ENCODE measurements at regions not wholly inside any gene's neighbourhood (a gene's known extent, or its start where the extent isn't known, plus 50 kb on each side); places are given as distances from the start of the nearest gene placed in this dataset.

DNA sequence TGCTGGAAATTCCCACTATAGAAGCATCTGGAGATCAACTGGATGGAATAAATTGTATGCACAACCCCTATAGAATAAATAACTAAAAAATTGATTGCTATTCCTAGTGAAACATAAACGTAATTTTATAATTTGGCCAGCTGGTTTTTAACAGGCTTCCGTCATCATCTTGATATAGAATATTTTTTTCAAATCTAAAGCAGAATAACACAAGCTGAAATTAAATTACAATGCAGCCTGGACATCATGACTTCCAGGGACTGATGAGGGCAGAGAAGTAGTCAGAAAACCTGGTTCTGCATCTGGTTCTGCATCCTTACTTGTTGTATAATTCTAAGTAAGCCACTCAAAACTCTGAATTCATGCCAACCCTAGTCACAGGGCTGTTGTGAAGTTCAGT lies 146.1 kb downstream of the MEX3B start:
- Histone ChIP-seq H3K27ac (ENCODE audit: low read depth, low read length) (no peak overlapping the region), H3K27me3 (ENCODE audit: control insufficient read depth, insufficient read depth, low read length) (no peaks in the 10 kb centered on the region), H3K4me3 (ENCODE audit: low read depth, low read length) (no peak overlapping the region)

DNA sequence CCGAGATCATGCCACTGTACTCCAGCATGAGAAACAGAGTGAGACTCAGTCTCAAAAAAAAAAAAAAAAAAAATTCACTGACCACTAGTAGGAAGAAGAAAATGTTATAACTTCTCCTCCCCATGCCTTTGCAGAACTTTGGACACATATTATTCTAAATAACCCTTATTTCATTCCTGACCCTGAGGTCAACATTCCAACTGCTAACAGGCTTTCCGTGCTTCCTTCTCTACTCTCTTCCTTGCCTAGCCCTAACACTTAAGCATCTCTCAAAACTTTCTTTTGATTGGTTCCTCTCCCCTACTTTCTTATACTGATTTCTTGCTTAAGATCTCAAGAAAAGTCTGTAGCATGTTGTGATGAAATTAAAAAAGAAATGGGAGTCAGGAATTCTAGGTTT lies 146.8 kb downstream of the MEX3B start:
- Histone ChIP-seq H3K4me3 (ENCODE audit: low read depth, low read length) (no peak overlapping the region), H3K9me3 (ENCODE audit: control insufficient read depth, insufficient read depth, low read depth, low read length) (no peaks in the 10 kb centered on the region), H3K27ac (ENCODE audit: low read depth, low read length) (no peak overlapping the region), H3K36me3 (ENCODE audit: control insufficient read depth, insufficient read depth, low read length) (no peaks in the 10 kb centered on the region), H3K27me3 (ENCODE audit: control insufficient read depth, insufficient read depth, low read length) (no peaks in the 10 kb centered on the region), H3K9ac (ENCODE audit: low read length) (no peak overlapping the region), H3K4me1 (ENCODE audit: control insufficient read depth, insufficient read depth, low read length) (no peaks in the 10 kb centered on the region)

More for the DNA sequence above, 146.1 kb downstream of the MEX3B start:
- Histone ChIP-seq H3K9me3 (ENCODE audit: control insufficient read depth, insufficient read depth, low read depth, low read length) (no peaks in the 10 kb centered on the region), H3K9ac (ENCODE audit: low read length) (no peak overlapping the region), H3K36me3 (ENCODE audit: control insufficient read depth, insufficient read depth, low read length) (no peaks in the 10 kb centered on the region), H3K4me1 (ENCODE audit: control insufficient read depth, insufficient read depth, low read length) (no peaks in the 10 kb centered on the region)

DNA sequence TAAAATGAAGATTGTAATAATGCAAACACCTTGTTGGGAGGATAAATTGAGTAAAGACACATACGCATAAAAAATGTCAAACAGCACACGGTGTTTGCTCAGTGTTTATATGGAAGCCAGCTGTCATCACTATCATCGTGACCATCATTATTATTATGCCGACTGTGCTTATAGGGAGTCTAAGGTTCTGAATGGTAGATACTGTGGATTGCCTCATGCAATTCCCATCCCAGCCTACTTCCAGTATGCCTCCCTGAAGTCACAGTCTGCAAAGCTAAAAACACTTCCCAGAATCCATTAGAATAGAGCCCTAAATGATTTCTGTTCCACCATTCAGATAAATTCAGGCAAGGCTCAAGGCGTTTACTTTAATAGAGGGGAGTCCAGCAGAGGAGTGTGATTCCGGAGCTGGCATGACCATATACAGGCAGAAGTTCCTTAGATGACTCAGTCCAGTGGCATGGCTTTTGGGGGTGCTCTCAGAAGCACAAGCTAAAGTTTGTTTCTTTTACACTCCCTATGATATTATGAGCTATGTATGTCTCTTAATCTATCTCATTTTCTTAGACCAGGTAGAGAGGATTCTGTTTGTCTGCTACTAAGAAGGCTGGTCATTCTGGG lies 148.7 kb downstream of the MEX3B start:
- Histone ChIP-seq H3K9ac (ENCODE audit: low read length) (no peak overlapping the region), H3K27ac (ENCODE audit: low read depth, low read length) (no peak overlapping the region), H3K9me3 (ENCODE audit: control insufficient read depth, insufficient read depth, low read depth, low read length) (no peaks in the 10 kb centered on the region), H3K36me3 (ENCODE audit: control insufficient read depth, insufficient read depth, low read length) (no peaks in the 10 kb centered on the region), H3K4me1 (ENCODE audit: control insufficient read depth, insufficient read depth, low read length) (no peaks in the 10 kb centered on the region), H3K27me3 (ENCODE audit: control insufficient read depth, insufficient read depth, low read length) (no peaks in the 10 kb centered on the region), H3K4me3 (ENCODE audit: low read depth, low read length) (no peak overlapping the region)

DNA sequence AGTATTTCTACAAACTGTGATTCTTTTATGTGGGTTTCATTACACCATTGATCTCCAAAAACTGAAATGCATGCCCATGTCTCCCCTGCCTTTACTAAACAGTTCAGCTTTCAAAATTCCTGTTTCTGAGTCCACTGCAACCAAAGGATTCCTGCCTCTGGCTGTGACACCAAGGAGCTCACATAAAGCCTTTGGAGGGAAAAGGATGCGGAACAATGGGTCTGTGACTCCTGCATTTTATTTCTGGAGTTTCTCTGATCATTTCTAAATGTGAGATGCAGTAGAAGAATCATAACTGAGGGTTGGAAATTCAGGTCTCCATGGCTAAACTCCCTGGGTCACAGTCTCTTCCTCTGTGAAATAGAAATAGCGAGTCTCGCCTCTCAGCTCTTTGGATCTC lies 149.5 kb downstream of the MEX3B start:
- Histone ChIP-seq H3K4me3 (ENCODE audit: low read depth, low read length) (no peak overlapping the region), H3K4me1 (ENCODE audit: control insufficient read depth, insufficient read depth, low read length) (no peaks in the 10 kb centered on the region), H3K9ac (ENCODE audit: low read length) (no peak overlapping the region), H3K36me3 (ENCODE audit: control insufficient read depth, insufficient read depth, low read length) (no peaks in the 10 kb centered on the region), H3K27ac (ENCODE audit: low read depth, low read length) (no peak overlapping the region), H3K9me3 (ENCODE audit: control insufficient read depth, insufficient read depth, low read depth, low read length) (no peaks in the 10 kb centered on the region), H3K27me3 (ENCODE audit: control insufficient read depth, insufficient read depth, low read length) (no peaks in the 10 kb centered on the region)

DNA sequence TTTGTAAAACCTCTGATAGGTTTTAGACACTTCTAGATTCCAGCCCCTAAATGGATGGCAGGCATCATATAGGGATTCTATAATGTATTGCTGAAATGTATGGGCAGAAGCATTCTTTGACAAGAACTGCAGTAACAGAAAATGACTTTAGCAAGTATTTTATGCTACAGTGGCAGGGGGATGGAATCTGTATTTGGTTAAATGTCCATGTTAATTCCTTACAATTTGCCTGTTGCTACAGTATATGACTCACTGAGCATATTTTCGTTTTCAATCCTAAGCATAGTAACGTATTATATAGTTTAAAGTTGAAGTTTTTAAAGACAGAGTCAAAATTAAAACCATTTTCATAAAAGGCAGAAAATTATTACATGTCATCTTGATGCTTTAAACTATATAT lies 150.1 kb downstream of the MEX3B start:
- H3K9ac ChIP-seq (ENCODE audit: low read length), result no peak overlapping the region
- no peaks in the 10 kb centered on the region for H3K36me3 ChIP-seq (ENCODE audit: control insufficient read depth, insufficient read depth, low read length)
- H3K4me1 ChIP-seq (ENCODE audit: control insufficient read depth, insufficient read depth, low read length), result no peaks in the 10 kb centered on the region
- H3K27me3 ChIP-seq (ENCODE audit: control insufficient read depth, insufficient read depth, low read length), result no peaks in the 10 kb centered on the region
- H3K4me3 ChIP-seq (ENCODE audit: low read depth, low read length), result no peak overlapping the region
- no peaks in the 10 kb centered on the region for H3K9me3 ChIP-seq (ENCODE audit: control insufficient read depth, insufficient read depth, low read depth, low read length)
- no peak overlapping the region for H3K27ac ChIP-seq (ENCODE audit: low read depth, low read length)

DNA sequence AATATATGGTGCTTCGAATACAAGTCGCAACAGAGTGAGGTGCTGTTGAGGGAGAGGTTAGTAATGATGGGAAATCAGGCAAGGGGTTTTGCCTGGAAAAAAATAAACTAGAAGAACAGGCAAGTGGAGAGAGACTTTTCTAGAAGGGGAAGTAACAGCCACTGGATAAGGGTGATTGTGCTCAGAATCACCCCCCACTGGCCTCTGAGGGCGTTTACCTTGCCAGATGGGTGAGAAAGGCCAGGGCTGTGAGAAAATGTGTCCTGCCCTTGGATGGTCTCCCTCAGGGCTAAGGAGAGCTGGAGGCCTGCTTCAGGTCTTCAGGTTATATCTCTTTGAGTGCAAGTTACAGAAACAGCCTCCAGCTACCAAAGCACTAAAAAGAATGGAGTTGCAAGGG lies 151.8 kb downstream of the MEX3B start:
- H3K9me3 ChIP-seq (ENCODE audit: control insufficient read depth, insufficient read depth, low read depth, low read length), result no peaks in the 10 kb centered on the region
- H3K4me1 ChIP-seq (ENCODE audit: control insufficient read depth, insufficient read depth, low read length), result peaks cover 4% of the 10 kb centered on the region; the same call in 1 of the 2 replicates
- H3K9ac ChIP-seq (ENCODE audit: low read length), result no peak overlapping the region
- no peak overlapping the region for H3K4me3 ChIP-seq (ENCODE audit: low read depth, low read length)
- no peak overlapping the region for H3K27ac ChIP-seq (ENCODE audit: low read depth, low read length)
- H3K36me3 ChIP-seq (ENCODE audit: control insufficient read depth, insufficient read depth, low read length), result no peaks in the 10 kb centered on the region
- H3K27me3 ChIP-seq (ENCODE audit: control insufficient read depth, insufficient read depth, low read length), result no peaks in the 10 kb centered on the region

DNA sequence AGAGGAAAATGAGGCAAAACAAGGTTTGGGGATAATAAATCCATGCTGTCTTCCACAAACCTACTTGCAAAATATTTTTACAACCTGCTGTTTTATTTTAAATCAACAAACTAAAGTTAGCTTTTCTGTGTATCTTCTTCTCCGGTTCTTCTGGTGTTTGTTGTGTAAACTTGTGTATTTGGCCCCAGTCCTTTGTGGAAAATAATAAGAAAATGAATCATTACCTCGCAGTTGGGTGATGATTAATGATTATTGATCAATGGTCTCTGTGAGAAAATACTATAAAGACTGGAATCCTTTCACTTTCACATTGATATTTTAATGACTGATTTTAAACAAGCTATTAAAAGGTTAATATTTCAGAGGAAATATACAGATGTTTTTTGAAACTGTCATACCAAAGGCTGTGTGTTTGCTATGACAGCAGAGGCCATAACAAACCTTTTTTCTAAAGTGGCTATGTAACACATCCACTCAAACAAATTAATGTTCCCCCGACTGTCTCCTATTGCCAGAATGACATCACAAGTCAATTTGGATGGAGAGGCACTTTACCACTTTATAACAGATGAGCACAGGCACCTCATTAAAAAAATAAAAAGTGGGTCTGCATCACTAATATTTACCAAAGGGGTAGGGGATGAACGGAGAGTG lies 152.5 kb downstream of the MEX3B start:
- no peak overlapping the region for H3K27ac ChIP-seq (ENCODE audit: low read depth, low read length)
- no peaks in the 10 kb centered on the region for H3K36me3 ChIP-seq (ENCODE audit: control insufficient read depth, insufficient read depth, low read length)
- peaks cover 10% of the 10 kb centered on the region; the same call in 1 of the 2 replicates for H3K4me1 ChIP-seq (ENCODE audit: control insufficient read depth, insufficient read depth, low read length)
- H3K4me3 ChIP-seq (ENCODE audit: low read depth, low read length), result no peak overlapping the region
- H3K27me3 ChIP-seq (ENCODE audit: control insufficient read depth, insufficient read depth, low read length), result no peaks in the 10 kb centered on the region
- H3K9me3 ChIP-seq (ENCODE audit: control insufficient read depth, insufficient read depth, low read depth, low read length), result no peaks in the 10 kb centered on the region
- H3K9ac ChIP-seq (ENCODE audit: low read length), result no peak overlapping the region

DNA sequence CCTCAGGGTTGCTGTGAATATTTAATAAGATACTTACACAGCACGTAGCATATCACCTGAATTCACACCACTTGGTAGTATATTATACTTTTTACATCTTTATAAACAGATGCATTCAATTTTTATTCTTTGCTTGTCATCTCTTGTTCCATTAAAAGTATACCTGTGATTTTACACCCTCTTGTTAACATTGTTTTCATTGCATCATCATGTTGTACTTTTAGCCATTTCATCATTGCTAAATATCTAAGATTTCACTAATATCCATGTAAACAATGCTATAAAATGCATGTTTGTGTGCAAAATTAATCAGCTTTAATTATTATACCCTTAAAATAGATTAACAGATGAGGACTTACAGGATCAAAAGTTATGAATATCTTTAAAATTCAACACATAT lies 155.3 kb downstream of the MEX3B start:
- no peak overlapping the region for H3K4me3 ChIP-seq (ENCODE audit: low read depth, low read length)
- no peak overlapping the region for H3K27ac ChIP-seq (ENCODE audit: low read depth, low read length)
- H3K4me1 ChIP-seq (ENCODE audit: control insufficient read depth, insufficient read depth, low read length), result peaks cover 10% of the 10 kb centered on the region; the same call in 1 of the 2 replicates
- H3K27me3 ChIP-seq (ENCODE audit: control insufficient read depth, insufficient read depth, low read length), result no peaks in the 10 kb centered on the region
- no peaks in the 10 kb centered on the region for H3K36me3 ChIP-seq (ENCODE audit: control insufficient read depth, insufficient read depth, low read length)
- H3K9me3 ChIP-seq (ENCODE audit: control insufficient read depth, insufficient read depth, low read depth, low read length), result no peaks in the 10 kb centered on the region
- H3K9ac ChIP-seq (ENCODE audit: low read length), result no peak overlapping the region

DNA sequence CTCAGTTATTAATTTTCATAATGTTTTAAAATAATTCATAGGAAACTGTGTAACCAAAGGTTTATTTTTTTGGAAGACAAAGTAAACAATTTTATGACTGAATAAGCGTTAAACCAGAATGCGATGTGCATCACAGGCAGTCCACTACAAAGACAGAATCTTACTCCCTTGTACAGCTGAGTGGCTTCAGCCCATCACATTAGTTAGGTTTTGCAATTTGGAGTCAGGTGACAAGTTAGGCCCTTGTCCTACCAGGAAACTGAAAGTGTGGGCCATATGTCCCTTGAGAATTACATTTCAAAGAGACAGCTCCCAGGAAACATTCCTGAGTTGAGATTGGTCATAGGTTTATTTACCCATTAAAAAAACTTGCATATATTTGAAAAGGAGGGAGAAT lies 156.3 kb downstream of the MEX3B start:
- Histone ChIP-seq H3K4me1 (ENCODE audit: control insufficient read depth, insufficient read depth, low read length) (peaks cover 10% of the 10 kb centered on the region; the same call in 1 of the 2 replicates), H3K27me3 (ENCODE audit: control insufficient read depth, insufficient read depth, low read length) (no peaks in the 10 kb centered on the region), H3K36me3 (ENCODE audit: control insufficient read depth, insufficient read depth, low read length) (no peaks in the 10 kb centered on the region), H3K27ac (ENCODE audit: low read depth, low read length) (no peak overlapping the region), H3K9ac (ENCODE audit: low read length) (no peak overlapping the region), H3K9me3 (ENCODE audit: control insufficient read depth, insufficient read depth, low read depth, low read length) (no peaks in the 10 kb centered on the region), H3K4me3 (ENCODE audit: low read depth, low read length) (no peak overlapping the region)

DNA sequence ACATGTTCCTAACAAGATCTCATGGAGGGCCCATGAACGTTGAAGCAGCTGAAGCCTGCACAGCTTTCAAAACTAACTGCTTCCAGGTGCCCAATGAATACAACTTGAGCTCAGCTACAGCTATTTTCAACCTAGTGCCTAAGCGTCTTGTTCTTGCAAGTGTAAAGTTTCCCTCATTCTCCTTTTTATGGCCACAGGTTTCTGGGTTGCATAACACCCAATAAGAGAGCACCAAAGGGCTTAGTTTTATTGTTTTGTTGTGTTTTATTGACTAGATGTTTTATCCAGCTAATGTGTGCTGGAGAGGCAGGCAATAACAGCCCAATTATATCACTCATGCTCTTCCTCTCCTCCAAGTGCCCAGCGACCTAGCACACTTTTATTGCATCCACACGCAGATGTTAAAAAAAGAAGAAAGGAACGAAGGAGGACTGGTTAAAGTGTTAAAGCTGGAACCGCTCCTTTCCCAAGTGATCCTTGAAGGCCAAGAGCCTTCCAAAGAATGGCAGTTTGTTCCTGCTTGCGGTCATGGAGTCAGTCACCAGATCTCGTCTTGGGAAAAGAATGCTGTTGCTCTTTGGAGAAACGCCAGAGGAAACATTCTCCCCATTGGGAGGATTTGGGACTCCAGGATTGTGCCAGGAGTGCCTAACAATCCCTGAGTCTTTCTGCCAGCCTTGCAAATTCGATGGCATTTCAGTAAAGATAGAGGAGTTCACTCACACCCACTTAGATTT lies 156.9 kb downstream of the MEX3B start:
- Histone ChIP-seq H3K27ac (ENCODE audit: low read depth, low read length) (no peak overlapping the region), H3K9me3 (ENCODE audit: control insufficient read depth, insufficient read depth, low read depth, low read length) (no peaks in the 10 kb centered on the region)

DNA sequence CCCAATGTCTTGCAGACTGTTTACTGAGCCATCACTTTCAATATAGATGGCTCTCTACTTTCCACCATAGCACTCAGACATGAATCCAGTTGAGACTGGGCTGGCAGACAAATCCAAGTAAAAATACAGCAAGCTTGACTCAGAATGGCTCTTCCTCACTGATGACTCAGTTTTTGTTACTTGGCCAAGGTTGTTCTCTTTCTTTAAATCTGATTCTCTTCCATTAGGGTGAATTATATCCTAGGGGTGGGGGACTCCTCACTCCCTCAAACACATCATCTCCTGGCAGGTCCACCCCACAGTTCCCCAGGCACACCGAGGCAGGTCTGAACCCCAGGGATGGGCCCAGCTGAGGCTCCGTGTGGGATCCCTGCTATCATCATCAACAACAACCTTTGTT lies 157.9 kb downstream of the MEX3B start:
- no peak overlapping the region for H3K4me3 ChIP-seq (ENCODE audit: low read depth, low read length)
- no peak overlapping the region for H3K9ac ChIP-seq (ENCODE audit: low read length)
- no peaks in the 10 kb centered on the region for H3K36me3 ChIP-seq (ENCODE audit: control insufficient read depth, insufficient read depth, low read length)
- H3K27ac ChIP-seq (ENCODE audit: low read depth, low read length), result no peak overlapping the region
- H3K4me1 ChIP-seq (ENCODE audit: control insufficient read depth, insufficient read depth, low read length), result peaks cover 10% of the 10 kb centered on the region; the same call in 1 of the 2 replicates
- no peaks in the 10 kb centered on the region for H3K9me3 ChIP-seq (ENCODE audit: control insufficient read depth, insufficient read depth, low read depth, low read length)
- no peaks in the 10 kb centered on the region for H3K27me3 ChIP-seq (ENCODE audit: control insufficient read depth, insufficient read depth, low read length)

More for the DNA sequence above, 156.9 kb downstream of the MEX3B start:
- Histone ChIP-seq H3K36me3 (ENCODE audit: control insufficient read depth, insufficient read depth, low read length) (no peaks in the 10 kb centered on the region), H3K27me3 (ENCODE audit: control insufficient read depth, insufficient read depth, low read length) (no peaks in the 10 kb centered on the region), H3K9ac (ENCODE audit: low read length) (no peak overlapping the region), H3K4me1 (ENCODE audit: control insufficient read depth, insufficient read depth, low read length) (peaks cover 10% of the 10 kb centered on the region; the same call in 1 of the 2 replicates), H3K4me3 (ENCODE audit: low read depth, low read length) (no peak overlapping the region)

All from HUES6 (cell line).